WERI-Rb-1 (cell line): ENCODE measurements at regions not wholly inside any gene's neighbourhood (a gene's known extent, or its start where the extent isn't known, plus 50 kb on each side); places are given as distances from the start of the nearest gene placed in this dataset.

Source experiments
- DNase-seq: peaks from one replicate; pipeline ENCODE4 v3.0.0-alpha.2; 2020
- H3K27ac ChIP-seq: fragments of 250-450 bp; sonication (Bioruptor Pico); 2 replicates; pipeline ENCODE4 v1.5.1; 2020; ENCODE audit warnings: mild to moderate bottlenecking, moderate library complexity
- H3K27me3 ChIP-seq: fragments of 250-450 bp; sonication (Bioruptor Pico); 2 replicates; pipeline ENCODE4 v1.5.1; 2021; ENCODE audit warnings: mild to moderate bottlenecking, low read depth, moderate library complexity; ENCODE audit not compliant: insufficient read depth, severe bottlenecking
- H3K36me3 ChIP-seq: fragments of 250-450 bp; sonication (Bioruptor Pico); 2 replicates; pipeline ENCODE4 v1.5.1; 2020; ENCODE audit warnings: mild to moderate bottlenecking, moderate library complexity
- H3K4me3 ChIP-seq: 2 replicates; pipeline ENCODE4 v1.5.1; 2011; ENCODE audit warnings: low read depth, mild to moderate bottlenecking, control low read depth, low read length
- H3K9me3 ChIP-seq: fragments of 250-450 bp; sonication (Bioruptor Pico); 2 replicates; pipeline ENCODE4 v1.5.1; 2021; ENCODE audit warnings: mild to moderate bottlenecking, moderate library complexity; ENCODE audit not compliant: severe bottlenecking
- CTCF ChIP-seq: IDR thresholded peaks from 2 replicates; pipeline ENCODE4 v1.5.1; 2011; ENCODE audit warnings: low read depth, mild to moderate bottlenecking, control low read depth, inconsistent platforms, low read length

GRCh38 chr20:11734431-11734830, 183.3 kb upstream of the BTBD3 start:
- Histone ChIP-seq H3K9me3 (no peaks in the 10 kb centered on the region), H3K27ac (no peak overlapping the region), H3K4me3 (no peak overlapping the region), H3K27me3 (no peaks in the 10 kb centered on the region), H3K36me3 (no peaks in the 10 kb centered on the region)
- TF ChIP-seq CTCF = no peak
- no peak for DNase-seq

DNA sequence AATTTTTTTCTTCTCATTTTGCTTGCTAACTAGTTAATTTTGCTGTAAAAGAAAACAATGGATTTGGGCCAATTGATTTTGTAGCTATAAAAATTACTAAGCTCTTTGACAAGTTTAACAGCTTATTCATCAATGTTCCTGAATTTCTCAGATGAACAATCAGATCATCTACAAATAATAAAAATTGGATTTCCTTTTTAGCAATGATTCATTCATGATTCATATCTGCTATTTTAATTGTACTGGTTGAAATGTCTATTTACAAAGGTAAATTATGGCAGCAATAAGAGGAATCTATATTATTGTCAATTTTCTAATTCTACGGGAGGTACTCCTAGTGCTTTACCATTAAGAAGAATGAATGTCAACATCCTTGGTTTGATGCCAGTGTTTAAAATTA, 178.8 kb upstream of the BTBD3 start:
- no peak overlapping the region for H3K4me3 ChIP-seq
- H3K9me3 ChIP-seq = no peaks in the 10 kb centered on the region
- DNase-seq = no peak
- no peak for TF ChIP-seq CTCF
- H3K27me3 ChIP-seq = no peaks in the 10 kb centered on the region
- H3K36me3 ChIP-seq = no peaks in the 10 kb centered on the region
- no peak overlapping the region for H3K27ac ChIP-seq

DNA sequence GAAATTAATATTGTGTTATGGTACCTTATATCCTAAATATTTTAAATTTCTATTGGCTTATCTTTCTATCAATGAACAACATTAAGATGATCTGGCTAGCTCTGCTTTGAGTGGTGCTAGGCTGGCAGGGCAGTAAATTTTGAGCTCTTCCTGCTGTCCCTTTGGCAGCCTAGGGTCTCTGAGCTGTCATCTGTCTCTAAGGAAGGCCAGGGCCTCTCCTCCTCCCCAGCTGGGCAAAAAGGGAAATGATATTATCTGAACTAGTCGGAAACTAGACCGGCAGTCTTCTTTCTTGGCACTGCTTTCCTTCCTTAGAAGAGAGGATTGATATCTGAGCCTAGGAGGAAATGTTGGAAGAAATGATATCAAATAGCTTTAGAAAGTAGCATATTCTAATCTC, 176.7 kb upstream of the BTBD3 start:
- no peaks in the 10 kb centered on the region for H3K9me3 ChIP-seq
- no peaks in the 10 kb centered on the region for H3K36me3 ChIP-seq
- H3K27ac ChIP-seq = no peak overlapping the region
- no peak for TF ChIP-seq CTCF
- H3K4me3 ChIP-seq = no peak overlapping the region
- peak; percentile 6 for DNase-seq
- no peaks in the 10 kb centered on the region for H3K27me3 ChIP-seq

GRCh38 chr20:11745145-11745544, 172.5 kb upstream of the BTBD3 start:
- no peak for DNase-seq
- no peak overlapping the region for H3K4me3 ChIP-seq
- H3K36me3 ChIP-seq = no peaks in the 10 kb centered on the region
- H3K9me3 ChIP-seq = no peaks in the 10 kb centered on the region
- H3K27ac ChIP-seq = no peak overlapping the region
- no peaks in the 10 kb centered on the region for H3K27me3 ChIP-seq
- TF ChIP-seq CTCF = no peak

DNA sequence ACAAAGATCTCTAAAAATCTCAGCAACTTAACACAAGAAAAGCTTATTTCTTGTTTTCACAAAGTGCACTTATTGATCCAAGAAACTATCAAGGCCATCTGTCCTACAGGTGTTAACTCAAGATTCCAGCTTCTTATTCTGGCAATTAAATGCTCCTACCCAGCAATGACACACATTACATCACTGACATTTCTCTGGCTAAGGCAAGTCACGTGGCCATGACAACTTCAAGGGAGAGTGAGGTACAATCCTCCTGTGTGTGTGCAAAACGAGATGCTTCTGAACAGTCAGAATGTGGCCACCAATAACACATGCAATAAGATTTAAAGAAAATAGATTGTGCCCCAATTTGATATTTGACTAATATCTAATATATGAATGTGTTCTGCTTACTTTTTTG, 169.3 kb upstream of the BTBD3 start:
- Histone ChIP-seq H3K27ac (no peak overlapping the region), H3K4me3 (no peak overlapping the region), H3K36me3 (no peaks in the 10 kb centered on the region), H3K27me3 (no peaks in the 10 kb centered on the region), H3K9me3 (no peaks in the 10 kb centered on the region)
- TF ChIP-seq CTCF = no peak
- no peak for DNase-seq

DNA sequence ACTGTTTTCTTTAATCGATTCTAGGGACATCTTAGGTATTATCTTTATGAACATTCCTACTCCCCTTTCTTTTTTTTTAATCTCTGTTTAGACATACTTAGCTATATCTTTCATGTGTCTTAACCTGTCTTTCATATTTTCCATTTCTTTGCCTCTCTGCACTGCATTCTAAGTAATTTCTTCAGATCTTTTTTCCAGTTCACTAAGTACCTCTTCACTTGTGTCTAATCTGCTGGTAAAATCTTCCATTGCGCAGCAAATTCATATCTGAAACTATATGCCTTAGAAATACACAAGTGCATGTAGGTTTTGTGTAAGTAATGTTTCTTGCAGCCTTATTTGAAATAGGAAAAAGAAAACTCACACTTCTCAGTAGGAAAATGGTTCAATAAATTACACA, 165.4 kb upstream of the BTBD3 start:
- H3K27me3 ChIP-seq = no peaks in the 10 kb centered on the region

More for the DNA sequence above, 165.4 kb upstream of the BTBD3 start:
- Histone ChIP-seq H3K36me3 (no peaks in the 10 kb centered on the region), H3K27ac (no peak overlapping the region), H3K4me3 (no peak overlapping the region), H3K9me3 (no peaks in the 10 kb centered on the region)
- TF ChIP-seq CTCF = no peak
- DNase-seq = no peak
